ENCODE measurements at regions not wholly inside any gene's neighbourhood (a gene's known extent, or its start where the extent isn't known, plus 50 kb on each side); places are given as distances from the start of the nearest gene placed in this dataset.

- intact Hi-C loops (cut with DNase I) = no loop called here
- TF ChIP-seq POLR2A (IDR thresholded peaks at IDR 0.05) = no peak
- TF ChIP-seq CTCF (IDR thresholded peaks at IDR 0.05) = no peak
- Histone ChIP-seq H3K27ac (no peak overlapping the region), H3K9me3 (no peaks in the 10 kb centered on the region), H3K36me3 (no peaks in the 10 kb centered on the region), H3K27me3 (no peaks in the 10 kb centered on the region), H3K4me1 (no peaks in the 10 kb centered on the region), H3K4me3 (replicated peaks in 1 of 3) (no peak overlapping the region)
- DNase-seq = no peak
- WGBS, 2 donors = 49 to 69% methylated on average over 2 of the region's 2 CpGs
Observed at GRCh38 chr1:189819751-189820150, 657.9 kb downstream of the BRINP3 start.

- no peak for TF ChIP-seq POLR2A (IDR thresholded peaks at IDR 0.05)
- TF ChIP-seq CTCF (IDR thresholded peaks at IDR 0.05) = no peak
- H3K9me3 ChIP-seq = no peaks in the 10 kb centered on the region
- no peak overlapping the region for H3K27ac ChIP-seq
- no peak for DNase-seq
- intact Hi-C loops (cut with DNase I) = no loop called here
- WGBS, 2 donors = 0% methylated on average over 1 of the region's 1 CpG
- no peaks in the 10 kb centered on the region for H3K27me3 ChIP-seq
- no peak overlapping the region for H3K4me3 ChIP-seq (replicated peaks in 1 of 3)
- H3K36me3 ChIP-seq = no peaks in the 10 kb centered on the region
- no peaks in the 10 kb centered on the region for H3K4me1 ChIP-seq
Observed at GRCh38 chr1:189821833-189822232, 655.8 kb downstream of the BRINP3 start.

GRCh38 chr1:189834813-189835212 lies 642.9 kb downstream of the BRINP3 start:
- H3K36me3 ChIP-seq = no peaks in the 10 kb centered on the region
- H3K27ac ChIP-seq = no peak overlapping the region
- no peaks in the 10 kb centered on the region for H3K4me1 ChIP-seq
- H3K9me3 ChIP-seq = no peaks in the 10 kb centered on the region
- intact Hi-C loops (cut with DNase I) = no loop called here
- 72 to 73% methylated on average over 4 of the region's 4 CpGs for WGBS, 2 donors
- TF ChIP-seq POLR2A (IDR thresholded peaks at IDR 0.05) (no peak), CTCF (IDR thresholded peaks at IDR 0.05) (no peak)
- H3K27me3 ChIP-seq = no peaks in the 10 kb centered on the region
- no peak for DNase-seq
- no peak overlapping the region for H3K4me3 ChIP-seq (replicated peaks in 1 of 3)

GRCh38 chr1:189847613-189848012 lies 630.1 kb downstream of the BRINP3 start:
- Histone ChIP-seq H3K4me3 (replicated peaks in 1 of 3) (no peak overlapping the region), H3K27ac (no peak overlapping the region), H3K4me1 (no peaks in the 10 kb centered on the region), H3K9me3 (no peaks in the 10 kb centered on the region), H3K27me3 (no peaks in the 10 kb centered on the region), H3K36me3 (no peaks in the 10 kb centered on the region)
- intact Hi-C loops (cut with DNase I) = no loop called here
- 96% methylated on average over 2 of the region's 2 CpGs for WGBS, 2 donors
- TF ChIP-seq CTCF (IDR thresholded peaks at IDR 0.05) (no peak), POLR2A (IDR thresholded peaks at IDR 0.05) (no peak)
- DNase-seq = no peak

- Histone ChIP-seq H3K4me3 (replicated peaks in 1 of 3) (no peak overlapping the region), H3K9me3 (no peaks in the 10 kb centered on the region), H3K4me1 (no peaks in the 10 kb centered on the region), H3K27ac (no peak overlapping the region), H3K36me3 (no peaks in the 10 kb centered on the region), H3K27me3 (no peaks in the 10 kb centered on the region)
- DNase-seq = no peak
- 76 to 84% methylated on average over 3 of the region's 3 CpGs for WGBS, 2 donors
- TF ChIP-seq CTCF (IDR thresholded peaks at IDR 0.05) = no peak
- no peak for TF ChIP-seq POLR2A (IDR thresholded peaks at IDR 0.05)
- intact Hi-C loops (cut with DNase I) = no loop called here
Observed at GRCh38 chr1:189851806-189852367, 625.8 kb downstream of the BRINP3 start.
